A673 (cell line): ENCODE measurements at regions not wholly inside any gene's neighbourhood (a gene's known extent, or its start where the extent isn't known, plus 50 kb on each side); places are given as distances from the start of the nearest gene placed in this dataset.

Experiments
- BruUV-seq: library from RNA; stranded (reverse); fragments of 400-500 nt; replicated peaks from 2 replicates; lab custom pipeline; 2021; lab: Mats Ljungman, UMichigan
- CTCF ChIA-PET: fragments of 300-600 bp; sonication (Branson Sonifier 250); formaldehyde crosslinking; loops from one replicate; lab custom pipeline; 2022; ENCODE audit warnings: antibody characterized with exemption; lab: Charles Lee
- POLR2A ChIA-PET: fragments of 300-600 bp; sonication (Branson Sonifier 250); formaldehyde crosslinking; loops from one replicate; lab custom pipeline; 2022; ENCODE audit warnings: antibody characterized with exemption; ENCODE audit not compliant: low non-redundant PET; lab: Charles Lee
- DNase-seq: peaks from one replicate; pipeline ENCODE4 v3.0.0-alpha.2; 2015; ENCODE audit warnings: low spot score
- H3K27ac ChIP-seq: fragments of 200-600 bp; sonication (generic); 2 replicates; pipeline ENCODE4 v1.5.1; 2016; ENCODE audit warnings: mixed run types, low read depth, mild to moderate bottlenecking, mixed read lengths, antibody characterized with exemption, low read length; ENCODE audit not compliant: poor library complexity, severe bottlenecking
- H3K27me3 ChIP-seq: fragments of 200-600 bp; sonication (generic); replicated peaks from 2 replicates; pipeline ENCODE4 v1.6.1; 2017; ENCODE audit warnings: mixed run types, low read depth, mild to moderate bottlenecking, mixed read lengths, antibody characterized with exemption, low read length; ENCODE audit not compliant: insufficient read depth, poor library complexity
- H3K36me3 ChIP-seq: fragments of 200-600 bp; sonication (generic); 2 replicates; pipeline ENCODE4 v1.6.1; 2016; ENCODE audit warnings: mixed run types, mild to moderate bottlenecking, mixed read lengths, antibody characterized with exemption, low read length; ENCODE audit not compliant: insufficient read depth, poor library complexity, severe bottlenecking
- H3K4me1 ChIP-seq: fragments of 200-600 bp; sonication (generic); 2 replicates; pipeline ENCODE4 v1.6.1; 2017; ENCODE audit warnings: mixed run types, mild to moderate bottlenecking, mixed read lengths, antibody characterized with exemption, low read length; ENCODE audit not compliant: insufficient read depth, poor library complexity, severe bottlenecking
- H3K4me3 ChIP-seq: fragments of 200-600 bp; sonication (generic); 2 replicates; pipeline ENCODE4 v1.5.1; 2016; ENCODE audit warnings: low read depth, mixed run types, mild to moderate bottlenecking, mixed read lengths, low read length; ENCODE audit not compliant: poor library complexity, severe bottlenecking
- H3K9me3 ChIP-seq: fragments of 200-600 bp; sonication (generic); 2 replicates; pipeline ENCODE4 v1.6.1; 2016; ENCODE audit warnings: mixed run types, low read depth, mild to moderate bottlenecking, mixed read lengths, antibody characterized with exemption, low read length; ENCODE audit not compliant: poor library complexity, severe bottlenecking
- CTCF ChIP-seq: fragments of 300-800, 200-600 bp; sonication (generic); conservative IDR thresholded peaks from 2 replicates; pipeline ENCODE4 v1.5.1; 2017; ENCODE audit warnings: low read depth, mild to moderate bottlenecking, antibody characterized with exemption, low read length, moderate library complexity, mixed read lengths
- EZH2 ChIP-seq: fragments of 200-600 bp; sonication (generic); IDR thresholded peaks from 2 replicates; pipeline ENCODE4 v1.6.1; 2017; ENCODE audit warnings: borderline replicate concordance, low read depth, mild to moderate bottlenecking, mixed read lengths, antibody characterized with exemption, low read length; ENCODE audit not compliant: poor library complexity, severe bottlenecking
- intact Hi-C: fragments of 100-400 bp; cut with micrococcal nuclease; formaldehyde crosslinking; loops from one replicate; pipeline ENCODE4 v1.10.0; 2022; ENCODE audit not compliant: unreplicated experiment

- Histone ChIP-seq H3K36me3 (no peaks in the 10 kb centered on the region), H3K27me3 (no peaks in the 10 kb centered on the region), H3K27ac (no peak overlapping the region), H3K9me3 (no peaks in the 10 kb centered on the region), H3K4me3 (no peak overlapping the region), H3K4me1 (no peaks in the 10 kb centered on the region)
- ChIA-PET POLR2A (no interaction called here), CTCF (no interaction called here)
- no TSS peak for BruUV-seq
- intact Hi-C loops, result no loop called here
- TF ChIP-seq CTCF, result no peak
- TF ChIP-seq EZH2, result no peak
- DNase-seq, result no peak
These were observed 91.2 kb upstream of the AHR start for GRCh38 chr7:17207220-17207619.

GRCh38 chr7:17209101-17209500 is 89.4 kb upstream of the AHR start:
- no peaks in the 10 kb centered on the region for H3K27me3 ChIP-seq
- H3K4me1 ChIP-seq, result no peaks in the 10 kb centered on the region
- no peak overlapping the region for H3K27ac ChIP-seq
- CTCF ChIA-PET, result no interaction called here
- POLR2A ChIA-PET, result interaction anchor here (0.6 to 0.7 kb wide), 2 partner anchors 13 to 46 kb away, joined by 3 to 4 read pairs; no protein-coding TSS in a partner anchor
- no peak for DNase-seq
- TF ChIP-seq EZH2 (no peak), CTCF (no peak)
- intact Hi-C loops, result no loop called here
- no TSS peak for BruUV-seq
- H3K36me3 ChIP-seq, result no peaks in the 10 kb centered on the region
- no peaks in the 10 kb centered on the region for H3K9me3 ChIP-seq
- no peak overlapping the region for H3K4me3 ChIP-seq

- DNase-seq, result no peak
- no peaks in the 10 kb centered on the region for H3K27me3 ChIP-seq
- no peaks in the 10 kb centered on the region for H3K36me3 ChIP-seq
- ChIA-PET POLR2A (no interaction called here), CTCF (no interaction called here)
- H3K4me3 ChIP-seq, result no peak overlapping the region
- TF ChIP-seq CTCF, result no peak
- TF ChIP-seq EZH2, result no peak
- intact Hi-C loops, result no loop called here
- no TSS peak for BruUV-seq
- H3K4me1 ChIP-seq, result no peaks in the 10 kb centered on the region
- H3K27ac ChIP-seq, result no peak overlapping the region
- no peaks in the 10 kb centered on the region for H3K9me3 ChIP-seq
These were observed 87.1 kb upstream of the AHR start for GRCh38 chr7:17211307-17211836.
